Naive B cell (primary cell): ENCODE measurements at regions not wholly inside any gene's neighbourhood (a gene's known extent, or its start where the extent isn't known, plus 50 kb on each side); places are given as distances from the start of the nearest gene placed in this dataset.

Experiments used
- ATAC-seq, 2 donors: fragments of 150-1000 bp; cut with Tn5 transposase; 2 replicates each; pipeline ENCODE4 v1.10.0; 2021; ENCODE audit warnings: low read depth in 2 of 2, mild to moderate bottlenecking in 2 of 2, moderate library complexity in 2 of 2
- DNase-seq: peaks from one replicate; pipeline ENCODE4 v3.0.0; 2022
- H3K27ac Mint-ChIP-seq, 6 donors: one replicate each; pipeline ENCODE4 v1.8.0; 2020 to 2022; ENCODE audit warnings: mild to moderate bottlenecking in 6 of 6, mixed read lengths in 6 of 6, moderate library complexity in 5 of 6, inconsistent platforms in 2 of 6
- H3K27me3 Mint-ChIP-seq, 3 donors: one replicate each; pipeline ENCODE4 v1.8.0; 2021 to 2022; ENCODE audit warnings: mixed read lengths in 3 of 3, mild to moderate bottlenecking in 1 of 3
- H3K36me3 Mint-ChIP-seq, 2 donors: one replicate each; pipeline ENCODE4 v1.8.0; 2020 to 2022; ENCODE audit warnings: mixed read lengths in 2 of 2, inconsistent platforms in 1 of 2, mild to moderate bottlenecking in 1 of 2
- H3K4me1 Mint-ChIP-seq, 3 donors: one replicate each; pipeline ENCODE4 v1.8.0; 2020 to 2022; ENCODE audit warnings: mixed read lengths in 3 of 3, inconsistent platforms in 1 of 3, mild to moderate bottlenecking in 1 of 3, moderate library complexity in 1 of 3
- H3K4me3 Mint-ChIP-seq, 8 donors: one replicate each; pipeline ENCODE4 v1.8.0; 2020 to 2022; ENCODE audit warnings: mild to moderate bottlenecking in 8 of 8, mixed read lengths in 8 of 8, moderate library complexity in 8 of 8, inconsistent platforms in 2 of 8
- H3K9me3 Mint-ChIP-seq, 7 donors: one replicate each; pipeline ENCODE4 v1.8.0; 2020 to 2022; ENCODE audit warnings: mixed read lengths in 7 of 7, mild to moderate bottlenecking in 5 of 7, inconsistent platforms in 2 of 7, moderate library complexity in 1 of 7

- DNase-seq (no peak), ATAC-seq (no peak)
- H3K27me3 Mint-ChIP-seq, result peaks cover 16 to 64% (median 52%) of the 10 kb centered on the region in 3 donors
- no peaks in the 10 kb centered on the region for H3K4me1 Mint-ChIP-seq
- peak overlapping the region in 1 of 6 donors; percentile 19 for H3K27ac Mint-ChIP-seq
- H3K4me3 Mint-ChIP-seq, result no peak overlapping the region
- H3K9me3 Mint-ChIP-seq, result peaks cover 3 to 22% (median 14%) of the 10 kb centered on the region in 7 donors
- H3K36me3 Mint-ChIP-seq, result peaks cover 0 to 21% of the 10 kb centered on the region in 2 donors
Measured at GRCh38 chr1:22282364-22282995, 139.6 kb upstream of the WNT4 start.

- peaks cover 3 to 22% (median 14%) of the 10 kb centered on the region in 7 donors for H3K9me3 Mint-ChIP-seq
- H3K27me3 Mint-ChIP-seq, result peaks cover 11 to 55% (median 43%) of the 10 kb centered on the region in 3 donors
- DNase-seq (no peak), ATAC-seq (no peak)
- no peaks in the 10 kb centered on the region for H3K4me1 Mint-ChIP-seq
- no peak overlapping the region for H3K27ac Mint-ChIP-seq
- H3K4me3 Mint-ChIP-seq, result no peak overlapping the region
- H3K36me3 Mint-ChIP-seq, result peaks cover 0 to 21% of the 10 kb centered on the region in 2 donors
Measured at GRCh38 chr1:22283596-22283995, 140.7 kb upstream of the WNT4 start.

GRCh38 chr1:22284236-22284635 is 141.3 kb upstream of the WNT4 start:
- H3K4me3 Mint-ChIP-seq, result no peak overlapping the region
- DNase-seq (no peak), ATAC-seq (no peak)
- H3K4me1 Mint-ChIP-seq, result no peaks in the 10 kb centered on the region
- no peak overlapping the region for H3K27ac Mint-ChIP-seq
- peaks cover 0 to 15% of the 10 kb centered on the region in 2 donors for H3K36me3 Mint-ChIP-seq
- peaks cover 8 to 50% (median 38%) of the 10 kb centered on the region in 3 donors for H3K27me3 Mint-ChIP-seq
- H3K9me3 Mint-ChIP-seq, result peaks cover 3 to 18% (median 11%) of the 10 kb centered on the region in 7 donors

GRCh38 chr1:22284906-22285548 is 142.1 kb upstream of the WNT4 start:
- DNase-seq (no peak), ATAC-seq (no peak)
- Mint-ChIP-seq H3K4me3 (no peak overlapping the region), H3K9me3 (peaks cover 2 to 11% (median 4%) of the 10 kb centered on the region in 7 donors), H3K4me1 (no peaks in the 10 kb centered on the region), H3K27ac (no peak overlapping the region), H3K36me3 (peaks cover 0 to 8% of the 10 kb centered on the region in 2 donors), H3K27me3 (peaks cover 7 to 53% (median 38%) of the 10 kb centered on the region in 3 donors)

GRCh38 chr1:22285549-22286396 is 142.9 kb upstream of the WNT4 start:
- Mint-ChIP-seq H3K27ac (no peak overlapping the region), H3K27me3 (peaks cover 7 to 49% (median 35%) of the 10 kb centered on the region in 3 donors), H3K9me3 (peaks cover 0 to 7% (median 1%) of the 10 kb centered on the region in 7 donors), H3K36me3 (peaks cover 0 to 3% of the 10 kb centered on the region in 2 donors), H3K4me3 (no peak overlapping the region), H3K4me1 (no peaks in the 10 kb centered on the region)
- DNase-seq, result no peak
- no peak for ATAC-seq

GRCh38 chr1:22286491-22286890 is 143.6 kb upstream of the WNT4 start:
- H3K9me3 Mint-ChIP-seq, result peaks cover 0 to 5% (median under 1%) of the 10 kb centered on the region in 7 donors
- no peaks in the 10 kb centered on the region for H3K4me1 Mint-ChIP-seq
- H3K36me3 Mint-ChIP-seq, result no peaks in the 10 kb centered on the region
- no peak for DNase-seq
- no peak overlapping the region for H3K4me3 Mint-ChIP-seq
- H3K27me3 Mint-ChIP-seq, result peaks cover 11 to 48% (median 35%) of the 10 kb centered on the region in 3 donors
- no peak overlapping the region for H3K27ac Mint-ChIP-seq
- no peak for ATAC-seq

GRCh38 chr1:22287273-22287672 is 144.4 kb upstream of the WNT4 start:
- Mint-ChIP-seq H3K9me3 (peaks cover 0 to 5% (median 0%) of the 10 kb centered on the region in 7 donors), H3K27me3 (peaks cover 13 to 48% (median 33%) of the 10 kb centered on the region in 3 donors), H3K36me3 (no peaks in the 10 kb centered on the region), H3K4me1 (no peaks in the 10 kb centered on the region), H3K27ac (no peak overlapping the region), H3K4me3 (no peak overlapping the region)
- ATAC-seq (no peak), DNase-seq (no peak)

GRCh38 chr1:22287946-22288520 is 145.1 kb upstream of the WNT4 start:
- ATAC-seq (no peak), DNase-seq (no peak)
- no peaks in the 10 kb centered on the region for H3K36me3 Mint-ChIP-seq
- H3K27me3 Mint-ChIP-seq, result peaks cover 13 to 48% (median 39%) of the 10 kb centered on the region in 3 donors
- peaks cover 0 to 5% (median 0%) of the 10 kb centered on the region in 7 donors for H3K9me3 Mint-ChIP-seq
- no peak overlapping the region for H3K4me3 Mint-ChIP-seq
- H3K4me1 Mint-ChIP-seq, result no peaks in the 10 kb centered on the region
- H3K27ac Mint-ChIP-seq, result no peak overlapping the region

- peaks cover 0 to 5% (median 3%) of the 10 kb centered on the region in 7 donors for H3K9me3 Mint-ChIP-seq
- no peak for ATAC-seq
- H3K27me3 Mint-ChIP-seq, result peaks cover 19 to 48% (median 40%) of the 10 kb centered on the region in 3 donors
- H3K4me3 Mint-ChIP-seq, result no peak overlapping the region
- no peak for DNase-seq
- peaks cover 0 to 2% of the 10 kb centered on the region in 2 donors for H3K36me3 Mint-ChIP-seq
- no peak overlapping the region for H3K27ac Mint-ChIP-seq
- H3K4me1 Mint-ChIP-seq, result no peaks in the 10 kb centered on the region
Measured at GRCh38 chr1:22288593-22289241, 145.8 kb upstream of the WNT4 start.

- Mint-ChIP-seq H3K4me3 (no peak overlapping the region), H3K4me1 (no peaks in the 10 kb centered on the region), H3K27me3 (peaks cover 21 to 46% (median 38%) of the 10 kb centered on the region in 3 donors), H3K27ac (peak overlapping the region in 1 of 6 donors; percentile 59), H3K36me3 (peaks cover 0 to 8% of the 10 kb centered on the region in 2 donors), H3K9me3 (peaks cover 0 to 12% (median 6%) of the 10 kb centered on the region in 7 donors)
- ATAC-seq (no peak), DNase-seq (no peak)
Measured at GRCh38 chr1:22289307-22289995, 146.6 kb upstream of the WNT4 start.

- ATAC-seq (no peak), DNase-seq (no peak)
- Mint-ChIP-seq H3K27ac (no peak overlapping the region), H3K27me3 (peaks cover 18 to 40% (median 38%) of the 10 kb centered on the region in 3 donors), H3K36me3 (peaks cover 0 to 8% of the 10 kb centered on the region in 2 donors), H3K4me3 (no peak overlapping the region), H3K4me1 (no peaks in the 10 kb centered on the region), H3K9me3 (peaks cover 0 to 13% (median 6%) of the 10 kb centered on the region in 7 donors)
Measured at GRCh38 chr1:22290157-22290556, 147.3 kb upstream of the WNT4 start.

- H3K27me3 Mint-ChIP-seq, result peaks cover 18 to 43% (median 42%) of the 10 kb centered on the region in 3 donors
- no peak for DNase-seq
- H3K36me3 Mint-ChIP-seq, result peaks cover 0 to 8% of the 10 kb centered on the region in 2 donors
- H3K27ac Mint-ChIP-seq, result no peak overlapping the region
- H3K4me1 Mint-ChIP-seq, result no peaks in the 10 kb centered on the region
- H3K4me3 Mint-ChIP-seq, result no peak overlapping the region
- no peak for ATAC-seq
- H3K9me3 Mint-ChIP-seq, result peaks cover 0 to 13% (median 6%) of the 10 kb centered on the region in 7 donors
Measured at GRCh38 chr1:22290611-22291010, 147.7 kb upstream of the WNT4 start.
